ENCODE measurements at regions not wholly inside any gene's neighbourhood (a gene's known extent, or its start where the extent isn't known, plus 50 kb on each side); places are given as distances from the start of the nearest gene placed in this dataset.

DNA sequence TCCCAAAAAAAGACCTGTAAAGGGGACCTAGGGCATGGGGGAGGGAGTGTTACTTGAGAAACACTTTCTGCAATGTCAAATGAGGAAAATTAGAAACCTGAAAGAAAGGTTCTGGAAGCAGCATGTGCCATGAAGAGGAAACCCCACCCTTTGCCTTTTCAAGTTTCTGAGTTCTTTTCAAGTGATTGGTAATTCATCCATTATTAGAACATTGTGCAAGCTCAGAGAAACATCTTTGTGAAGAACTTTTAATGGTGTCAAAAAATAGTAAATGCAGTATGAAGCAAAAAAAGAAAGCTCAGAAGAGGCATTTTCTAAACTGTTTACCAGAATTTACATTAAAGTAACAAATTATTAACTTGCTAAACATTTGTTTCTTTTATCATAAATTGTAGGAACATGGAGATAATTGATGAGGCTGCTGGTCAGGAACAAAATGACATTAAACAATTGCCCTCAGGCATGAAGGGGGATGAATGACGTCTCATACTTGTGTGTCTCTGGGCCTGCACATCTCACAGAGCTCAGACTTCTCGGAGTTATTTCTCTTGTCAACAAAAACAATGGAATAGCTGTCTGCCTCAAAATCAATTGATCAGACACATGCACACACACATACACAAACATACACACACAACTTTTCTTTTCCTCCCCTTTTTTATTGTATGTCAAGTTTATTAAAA lies 1946.0 kb upstream of the CDH6 start:
- Histone ChIP-seq H4K20me1 (ENCODE audit: control insufficient read depth, insufficient read depth, insufficient read length) (no peaks in the 10 kb centered on the region), H3K79me2 (ENCODE audit: insufficient read depth, low read length) (no peaks in the 10 kb centered on the region), H3K4ac (ENCODE audit: low read depth, low read length) (no peak overlapping the region), H2BK120ac (ENCODE audit: low read depth, low read length, poor library complexity, severe bottlenecking) (no peak overlapping the region), H3K27ac (ENCODE audit: insufficient read length, low read depth, low read length) (no peak overlapping the region), H3K27me3 (ENCODE audit: insufficient read depth, low read length) (no peaks in the 10 kb centered on the region), H2AFZ (ENCODE audit: low read length) (no peak overlapping the region), H3K9me3 (ENCODE audit: control insufficient read depth, low read depth, low read length) (no peaks in the 10 kb centered on the region), H3K4me1 (ENCODE audit: insufficient read depth, low read length) (no peaks in the 10 kb centered on the region), H2BK12ac (ENCODE audit: insufficient read length, low read depth, low read length) (no peak overlapping the region), H3K4me2 (ENCODE audit: insufficient read depth, insufficient read length, low read length) (no peak overlapping the region), H2BK20ac (ENCODE audit: low read depth, low read length, poor library complexity, severe bottlenecking) (no peak overlapping the region), H3K18ac (ENCODE audit: insufficient read length, low read depth, low read length) (no peak overlapping the region), H3T11ph (ENCODE audit: low read length) (no peak overlapping the region), H4K5ac (ENCODE audit: insufficient read length, low read depth, low read length) (no peak overlapping the region), H3K56ac (ENCODE audit: insufficient read length, low read depth, low read length) (no peak overlapping the region), H3K9ac (ENCODE audit: extremely low read depth, insufficient read length, low read length) (no peak overlapping the region), H2BK5ac (ENCODE audit: insufficient read length, low read length) (no peak overlapping the region), H2AK5ac (ENCODE audit: insufficient read length, low read length) (no peak overlapping the region), H4K8ac (replicated peaks; ENCODE audit: insufficient read length, low read depth, low read length) (no peak overlapping the region), H3K14ac (ENCODE audit: insufficient read depth, low read length) (no peak overlapping the region), H3K23me2 (ENCODE audit: insufficient read length, low read depth, low read length, poor library complexity, severe bottlenecking) (no peaks in the 10 kb centered on the region), H3K23ac (ENCODE audit: insufficient read length, low read depth, low read length) (no peak overlapping the region), H2BK15ac (ENCODE audit: low read depth, low read length) (no peak overlapping the region), H3K79me1 (ENCODE audit: insufficient read depth, low read depth, low read length, poor library complexity, severe bottlenecking) (no peaks in the 10 kb centered on the region), H4K91ac (ENCODE audit: insufficient read length, low read depth, low read length) (no peak overlapping the region)
- no peak for DNase-seq
- Mint-ChIP-seq H3K9me3 (no peaks in the 10 kb centered on the region; a peak in 1 of 5 replicates), H3K4me1 (no peaks in the 10 kb centered on the region), H3K27ac (no peak overlapping the region), H3K27me3 (ENCODE audit: low read depth) (no peaks in the 10 kb centered on the region), H3K4me3 (no peak overlapping the region), H3K36me3 (ENCODE audit: insufficient read depth in 1 of 3, low read depth in 3 of 3) (no peaks in the 10 kb centered on the region)
- TF ChIP-seq, protein P1, sequence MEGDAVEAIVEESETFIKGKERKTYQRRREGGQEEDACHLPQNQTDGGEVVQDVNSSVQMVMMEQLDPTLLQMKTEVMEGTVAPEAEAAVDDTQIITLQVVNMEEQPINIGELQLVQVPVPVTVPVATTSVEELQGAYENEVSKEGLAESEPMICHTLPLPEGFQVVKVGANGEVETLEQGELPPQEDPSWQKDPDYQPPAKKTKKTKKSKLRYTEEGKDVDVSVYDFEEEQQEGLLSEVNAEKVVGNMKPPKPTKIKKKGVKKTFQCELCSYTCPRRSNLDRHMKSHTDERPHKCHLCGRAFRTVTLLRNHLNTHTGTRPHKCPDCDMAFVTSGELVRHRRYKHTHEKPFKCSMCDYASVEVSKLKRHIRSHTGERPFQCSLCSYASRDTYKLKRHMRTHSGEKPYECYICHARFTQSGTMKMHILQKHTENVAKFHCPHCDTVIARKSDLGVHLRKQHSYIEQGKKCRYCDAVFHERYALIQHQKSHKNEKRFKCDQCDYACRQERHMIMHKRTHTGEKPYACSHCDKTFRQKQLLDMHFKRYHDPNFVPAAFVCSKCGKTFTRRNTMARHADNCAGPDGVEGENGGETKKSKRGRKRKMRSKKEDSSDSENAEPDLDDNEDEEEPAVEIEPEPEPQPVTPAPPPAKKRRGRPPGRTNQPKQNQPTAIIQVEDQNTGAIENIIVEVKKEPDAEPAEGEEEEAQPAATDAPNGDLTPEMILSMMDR (conservative IDR thresholded peaks at IDR 0.05) = no peak
- no CpG with 5 or more reads among the region's 2 CpGs for WGBS (ENCODE audit: extremely low coverage, insufficient read length, low lambda C conversion rate)

Measured in H9 (cell line).